Astrocyte (in vitro differentiated cells and primary cell): ENCODE measurements at regions not wholly inside any gene's neighbourhood (a gene's known extent, or its start where the extent isn't known, plus 50 kb on each side); places are given as distances from the start of the nearest gene placed in this dataset.

Source experiments
- DNase-seq: peaks from one replicate; pipeline ENCODE4 v3.0.0-alpha.2; 2010; ENCODE audit warnings: low read depth
- FAIRE-seq: peaks from 2 replicates; lab custom pipeline; 2011; peaks lifted over from hg19 to GRCh38; lab: Jason Lieb, UNC
- H2AFZ ChIP-seq: 2 replicates; pipeline ENCODE4 v1.6.0; 2012; ENCODE audit warnings: low read depth, low read length, inconsistent platforms
- H3K27ac ChIP-seq: 2 replicates; pipeline ENCODE4 v1.5.1; 2011; ENCODE audit warnings: low read depth, low read length, inconsistent platforms
- H3K27me3 ChIP-seq: 2 replicates; pipeline ENCODE4 v1.6.0; 2011; ENCODE audit warnings: low read length, inconsistent platforms; ENCODE audit not compliant: insufficient read depth
- H3K36me3 ChIP-seq: 2 replicates; pipeline ENCODE4 v1.5.1; 2011; ENCODE audit warnings: low read length, inconsistent platforms; ENCODE audit not compliant: insufficient read depth
- H3K4me1 ChIP-seq: 2 replicates; pipeline ENCODE4 v1.5.1; 2011; ENCODE audit warnings: low read length, inconsistent platforms; ENCODE audit not compliant: insufficient read depth
- H3K4me2 ChIP-seq: 2 replicates; pipeline ENCODE4 v1.6.0; 2012; ENCODE audit warnings: low read length, inconsistent platforms
- H3K4me3 ChIP-seq: 2 replicates; pipeline ENCODE4 v1.5.1; 2011; ENCODE audit warnings: low read depth, mild to moderate bottlenecking, low read length, inconsistent platforms; ENCODE audit not compliant: insufficient read depth
- H3K79me2 ChIP-seq: 2 replicates; pipeline ENCODE4 v1.6.0; 2012; ENCODE audit warnings: mild to moderate bottlenecking, low read length, inconsistent platforms; ENCODE audit not compliant: insufficient read depth
- H3K9ac ChIP-seq: 2 replicates; pipeline ENCODE4 v1.6.0; 2012; ENCODE audit warnings: mild to moderate bottlenecking, low read length, inconsistent platforms
- H3K9me3 ChIP-seq: 2 replicates; pipeline ENCODE4 v1.5.1; 2012; ENCODE audit warnings: low read depth, mild to moderate bottlenecking, low read length, inconsistent platforms; ENCODE audit not compliant: insufficient read depth
- H4K20me1 ChIP-seq: 2 replicates; pipeline ENCODE4 v1.6.0; 2012; ENCODE audit warnings: low read length, inconsistent platforms; ENCODE audit not compliant: insufficient read depth
- H3K27ac Mint-ChIP-seq: one replicate; pipeline ENCODE4 v1.8.0; 2021; ENCODE audit warnings: mild to moderate bottlenecking, mixed read lengths; ENCODE audit not compliant: unreplicated experiment
- H3K27me3 Mint-ChIP-seq: one replicate; pipeline ENCODE4 v1.8.0; 2021; ENCODE audit warnings: low read depth, mixed read lengths; ENCODE audit not compliant: unreplicated experiment
- H3K36me3 Mint-ChIP-seq: one replicate; pipeline ENCODE4 v1.8.0; 2021; ENCODE audit warnings: low read depth, mixed read lengths; ENCODE audit not compliant: unreplicated experiment
- H3K4me1 Mint-ChIP-seq: one replicate; pipeline ENCODE4 v1.8.0; 2021; ENCODE audit warnings: low read depth, mixed read lengths; ENCODE audit not compliant: unreplicated experiment
- H3K4me3 Mint-ChIP-seq: one replicate; pipeline ENCODE4 v1.8.0; 2021; ENCODE audit warnings: mild to moderate bottlenecking, moderate library complexity, mixed read lengths; ENCODE audit not compliant: unreplicated experiment
- H3K9me3 Mint-ChIP-seq: one replicate; pipeline ENCODE4 v1.8.0; 2021; ENCODE audit warnings: mild to moderate bottlenecking, mixed read lengths; ENCODE audit not compliant: unreplicated experiment
- CTCF ChIP-seq: IDR thresholded peaks from 2 replicates; pipeline ENCODE4 v1.5.1; 2011; ENCODE audit warnings: low read depth, mild to moderate bottlenecking, inconsistent platforms, low read length, moderate library complexity; ENCODE audit not compliant: insufficient read depth
- EZH2 ChIP-seq: IDR thresholded peaks from 2 replicates; pipeline ENCODE4 v1.6.1; 2012; ENCODE audit warnings: mild to moderate bottlenecking, low read length, inconsistent platforms; ENCODE audit not compliant: insufficient read depth

- FAIRE-seq (no peak), DNase-seq (no peak)
- H3K9me3 Mint-ChIP-seq = peaks cover 3% of the 10 kb centered on the region
Observed at GRCh38 chr11:91749251-91749650, 475.4 kb upstream of the FAT3 start.

GRCh38 chr11:91742155-91742554 lies 482.5 kb upstream of the FAT3 start:
- Histone ChIP-seq H3K36me3 (no peaks in the 10 kb centered on the region), H2AFZ (no peak overlapping the region), H3K4me2 (no peak overlapping the region), H4K20me1 (no peaks in the 10 kb centered on the region), H3K79me2 (no peaks in the 10 kb centered on the region), H3K9ac (no peak overlapping the region), H3K4me3 (no peak overlapping the region), H3K9me3 (no peaks in the 10 kb centered on the region), H3K4me1 (no peaks in the 10 kb centered on the region), H3K27me3 (no peaks in the 10 kb centered on the region), H3K27ac (no peak overlapping the region)
- H3K4me3 Mint-ChIP-seq = no peak overlapping the region
- no peak for TF ChIP-seq EZH2
- TF ChIP-seq CTCF = no peak
- H3K4me1 Mint-ChIP-seq = peaks cover 8% of the 10 kb centered on the region
- DNase-seq = no peak
- no peaks in the 10 kb centered on the region for H3K9me3 Mint-ChIP-seq
- no peaks in the 10 kb centered on the region for H3K36me3 Mint-ChIP-seq
- no peaks in the 10 kb centered on the region for H3K27me3 Mint-ChIP-seq
- peak overlapping the region; percentile 42 for H3K27ac Mint-ChIP-seq
- no peak for FAIRE-seq

More at GRCh38 chr11:91749251-91749650, 475.4 kb upstream of the FAT3 start:
- Histone ChIP-seq H3K27me3 (no peaks in the 10 kb centered on the region), H3K27ac (no peak overlapping the region), H3K4me1 (no peaks in the 10 kb centered on the region), H3K79me2 (no peaks in the 10 kb centered on the region), H3K36me3 (no peaks in the 10 kb centered on the region), H3K9me3 (no peaks in the 10 kb centered on the region), H3K4me2 (no peak overlapping the region), H2AFZ (no peak overlapping the region), H3K4me3 (no peak overlapping the region), H3K9ac (no peak overlapping the region), H4K20me1 (no peaks in the 10 kb centered on the region)
- Mint-ChIP-seq H3K4me1 (no peaks in the 10 kb centered on the region), H3K27ac (no peak overlapping the region), H3K27me3 (no peaks in the 10 kb centered on the region), H3K4me3 (no peak overlapping the region), H3K36me3 (no peaks in the 10 kb centered on the region)
- TF ChIP-seq CTCF (no peak), EZH2 (no peak)

GRCh38 chr11:91731051-91731450 lies 493.6 kb upstream of the FAT3 start:
- Mint-ChIP-seq H3K36me3 (no peaks in the 10 kb centered on the region), H3K4me3 (no peak overlapping the region), H3K27ac (peak overlapping the region; percentile 71), H3K9me3 (peaks cover 5% of the 10 kb centered on the region), H3K4me1 (peaks cover 16% of the 10 kb centered on the region), H3K27me3 (no peaks in the 10 kb centered on the region)
- TF ChIP-seq EZH2 = no peak
- no peak for TF ChIP-seq CTCF
- no peak overlapping the region for H3K9ac ChIP-seq
- H4K20me1 ChIP-seq = no peaks in the 10 kb centered on the region
- H2AFZ ChIP-seq = no peak overlapping the region
- H3K9me3 ChIP-seq = no peaks in the 10 kb centered on the region
- no peak overlapping the region for H3K4me3 ChIP-seq
- H3K27me3 ChIP-seq = no peaks in the 10 kb centered on the region
- H3K4me1 ChIP-seq = no peaks in the 10 kb centered on the region
- no peaks in the 10 kb centered on the region for H3K36me3 ChIP-seq
- no peak overlapping the region for H3K4me2 ChIP-seq
- no peaks in the 10 kb centered on the region for H3K79me2 ChIP-seq
- no peak overlapping the region for H3K27ac ChIP-seq
- no peak for FAIRE-seq
- DNase-seq = no peak
